ENCODE measurements at regions not wholly inside any gene's neighbourhood (a gene's known extent, or its start where the extent isn't known, plus 50 kb on each side); places are given as distances from the start of the nearest gene placed in this dataset.

- TF ChIP-seq CTCF (IDR thresholded peaks at IDR 0.05 in 8 of 11, conservative IDR thresholded peaks at IDR 0.05 in 3 of 11) (no peak), POLR2AphosphoS5 (IDR thresholded peaks at IDR 0.05) (no peak), POLR2A (IDR thresholded peaks at IDR 0.05) (no peak)
- WGBS, 5 donors: 78 to 92% (median 82%) methylated on average over 5 of the region's 5 CpGs
- intact Hi-C loops (cut with DNase I; ENCODE audit: low total_unique reads): no loop called here
Observed at GRCh38 chr14:61218157-61218556, 63.0 kb downstream of the TMEM30B start.

DNA sequence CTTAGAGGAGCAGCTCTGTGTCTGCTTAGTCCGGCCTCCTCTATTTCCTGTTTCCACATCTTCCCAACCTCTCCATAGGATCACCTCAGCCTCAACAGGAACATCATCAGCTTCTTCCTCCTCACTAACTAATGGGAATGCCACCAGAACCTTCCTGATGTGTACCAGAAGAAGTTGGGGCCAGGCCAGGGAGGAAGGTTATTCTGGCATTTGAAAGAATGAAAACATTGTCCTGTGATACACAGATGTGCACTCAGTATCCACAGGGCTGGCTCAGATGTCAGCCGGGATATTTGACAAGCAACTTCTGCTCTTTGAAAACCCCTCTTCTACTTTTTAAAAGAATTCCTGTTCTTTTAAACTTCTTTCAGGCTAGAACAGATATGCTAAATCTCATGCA, 63.6 kb downstream of the TMEM30B start:
- H3K27ac ChIP-seq: no peak overlapping the region
- 74 to 86% (median 82%) methylated on average over 2 of the region's 2 CpGs for WGBS, 5 donors
- no peaks in the 10 kb centered on the region for H3K9me3 ChIP-seq
- intact Hi-C loops (cut with DNase I; ENCODE audit: low total_unique reads): no loop called here
- no peak overlapping the region for H3K4me3 ChIP-seq
- no peaks in the 10 kb centered on the region for H3K36me3 ChIP-seq
- H3K27me3 ChIP-seq (replicated peaks in 1 of 7): peaks cover 0 to 29% (median 0%) of the 10 kb centered on the region in 7 donors
- TF ChIP-seq POLR2A (IDR thresholded peaks at IDR 0.05): no peak
- no peak for DNase-seq
- no peaks in the 10 kb centered on the region for H3K4me1 ChIP-seq

More at GRCh38 chr14:61218157-61218556, 63.0 kb downstream of the TMEM30B start:
- H3K4me3 ChIP-seq: no peak overlapping the region
- H3K27me3 ChIP-seq (replicated peaks in 1 of 7): peaks cover 0 to 29% (median 0%) of the 10 kb centered on the region in 7 donors
- no peak overlapping the region for H3K27ac ChIP-seq
- DNase-seq: no peak
- H3K9me3 ChIP-seq: no peaks in the 10 kb centered on the region
- no peaks in the 10 kb centered on the region for H3K36me3 ChIP-seq
- no peaks in the 10 kb centered on the region for H3K4me1 ChIP-seq

GRCh38 chr14:61215222-61216020, 65.7 kb downstream of the TMEM30B start:
- no peak for DNase-seq
- Histone ChIP-seq H3K27ac (no peak overlapping the region), H3K27me3 (replicated peaks in 1 of 7) (peaks cover 0 to 21% (median 0%) of the 10 kb centered on the region in 7 donors), H3K4me1 (no peaks in the 10 kb centered on the region), H3K4me3 (no peak overlapping the region), H3K9me3 (no peaks in the 10 kb centered on the region), H3K36me3 (no peaks in the 10 kb centered on the region)
- TF ChIP-seq POLR2A (IDR thresholded peaks at IDR 0.05) (no peak), POLR2AphosphoS5 (IDR thresholded peaks at IDR 0.05) (no peak), CTCF (IDR thresholded peaks at IDR 0.05 in 8 of 11, conservative IDR thresholded peaks at IDR 0.05 in 3 of 11) (no peak)
- intact Hi-C loops (cut with DNase I; ENCODE audit: low total_unique reads): no loop called here
- WGBS, 5 donors: 92 to 97% (median 93%) methylated on average over 5 of the region's 5 CpGs

DNA sequence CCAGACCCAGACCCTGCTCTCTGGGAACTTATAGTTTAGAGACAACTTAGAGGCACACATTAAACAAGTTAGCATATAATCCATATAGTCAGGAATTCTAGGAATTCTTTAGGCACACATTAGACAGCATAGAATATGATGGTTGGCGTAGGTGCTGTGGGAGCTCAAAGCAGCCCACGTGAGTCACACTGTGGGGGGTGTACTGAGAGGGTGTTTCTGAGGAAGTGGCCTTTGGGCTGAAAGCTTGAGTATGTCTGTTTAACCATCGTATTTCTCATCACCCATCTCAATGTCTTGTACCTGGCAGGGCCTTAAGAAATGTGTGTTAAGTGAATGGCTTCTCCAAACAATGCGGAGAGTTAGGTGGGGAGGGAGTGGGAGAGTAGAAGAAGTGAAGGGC, 67.2 kb downstream of the TMEM30B start:
- intact Hi-C loops (cut with DNase I; ENCODE audit: low total_unique reads): no loop called here
- Histone ChIP-seq H3K9me3 (no peaks in the 10 kb centered on the region), H3K27ac (no peak overlapping the region), H3K4me1 (no peaks in the 10 kb centered on the region), H3K27me3 (replicated peaks in 1 of 7) (peaks cover 0 to 7% (median 0%) of the 10 kb centered on the region in 7 donors), H3K4me3 (no peak overlapping the region), H3K36me3 (no peaks in the 10 kb centered on the region)
- no peak for TF ChIP-seq POLR2AphosphoS5 (IDR thresholded peaks at IDR 0.05)
- TF ChIP-seq CTCF (IDR thresholded peaks at IDR 0.05 in 8 of 11, conservative IDR thresholded peaks at IDR 0.05 in 3 of 11): no peak
- TF ChIP-seq POLR2A (IDR thresholded peaks at IDR 0.05): no peak
- WGBS, 5 donors: 77 to 89% (median 83%) methylated on average over 4 of the region's 4 CpGs
- no peak for DNase-seq

Data from spleen (tissue), 11 donors.